Endodermal cell (in vitro differentiated cells): ENCODE measurements at regions not wholly inside any gene's neighbourhood (a gene's known extent, or its start where the extent isn't known, plus 50 kb on each side); places are given as distances from the start of the nearest gene placed in this dataset.
"Not testable (repeated sequence)": the region's sequence is repeated elsewhere in the genome, so short reads cannot be mapped to it uniquely, and the experiment has no call there.

Source experiments
- DNase-seq: peaks from one replicate; pipeline ENCODE4 v3.0.0-alpha.2; 2017
- H3K27ac ChIP-seq: 2 replicates; pipeline ENCODE4 v1.5.1; 2013; ENCODE audit warnings: mild to moderate bottlenecking, low read depth, low read length, moderate library complexity
- H3K27me3 ChIP-seq: 2 replicates; pipeline ENCODE4 v1.6.1; 2013; ENCODE audit warnings: mild to moderate bottlenecking, low read length, moderate library complexity; ENCODE audit not compliant: insufficient read depth, control insufficient read depth, poor library complexity, severe bottlenecking
- H3K36me3 ChIP-seq: 2 replicates; pipeline ENCODE4 v1.7.0; 2013; ENCODE audit warnings: mild to moderate bottlenecking, low read length, moderate library complexity; ENCODE audit not compliant: control insufficient read depth, insufficient read depth
- H3K4me1 ChIP-seq: one replicate; pipeline ENCODE4 v1.7.0; 2013; ENCODE audit warnings: low read length; ENCODE audit not compliant: control insufficient read depth, insufficient read depth
- H3K4me3 ChIP-seq: 2 replicates; pipeline ENCODE4 v1.5.1; 2013; ENCODE audit warnings: mild to moderate bottlenecking, low read length, moderate library complexity
- H3K9ac ChIP-seq: 2 replicates; pipeline ENCODE4 v1.6.1; 2013; ENCODE audit warnings: mild to moderate bottlenecking, low read length, moderate library complexity; ENCODE audit not compliant: poor library complexity, severe bottlenecking; ENCODE audit errors: extremely low read depth
- H3K9me3 ChIP-seq: 2 replicates; pipeline ENCODE4 v1.6.1; 2013; ENCODE audit warnings: mild to moderate bottlenecking, low read length, moderate library complexity; ENCODE audit not compliant: control insufficient read depth
- H3K27ac Mint-ChIP-seq: 2 replicates; pipeline ENCODE4 v1.8.0; 2020; ENCODE audit warnings: mixed read lengths
- H3K27me3 Mint-ChIP-seq: 2 replicates; pipeline ENCODE4 v1.8.0; 2021; ENCODE audit warnings: mild to moderate bottlenecking, mixed read lengths; ENCODE audit not compliant: insufficient read depth
- H3K36me3 Mint-ChIP-seq: 2 replicates; pipeline ENCODE4 v1.8.0; 2020; ENCODE audit warnings: low read depth, mixed read lengths
- H3K4me1 Mint-ChIP-seq: 2 replicates; pipeline ENCODE4 v1.8.0; 2020; ENCODE audit warnings: mixed read lengths
- H3K4me3 Mint-ChIP-seq: 2 replicates; pipeline ENCODE4 v1.8.0; 2020; ENCODE audit warnings: mild to moderate bottlenecking, moderate library complexity, mixed read lengths
- H3K9me3 Mint-ChIP-seq: 2 replicates; pipeline ENCODE4 v1.8.0; 2020; ENCODE audit warnings: mild to moderate bottlenecking, mixed read lengths
- CTCF ChIP-seq: fragments of 200-600 bp; sonication (generic); conservative IDR thresholded peaks from 2 replicates; pipeline ENCODE4 v1.5.0; 2021; ENCODE audit warnings: antibody characterized with exemption, mild to moderate bottlenecking
- WGBS, 2 experiments: methylation state at CpG; one replicate each; pipeline versions ENCODE4 v1.1.5 to v1.1.7; 2013; ENCODE audit warnings: missing lambda C conversion rate in 2 of 2, mixed read lengths in 1 of 2; ENCODE audit not compliant: insufficient coverage in 1 of 2, insufficient read length in 1 of 2; 5-methylcytosine and 5-hydroxymethylcytosine counted together

GRCh38 chr15:98103570-98103969 is 143.1 kb downstream of the ARRDC4 start:
- 92 to 94% methylated on average over 4 to 6 of the region's 6 CpGs for WGBS, 2 experiments
- H3K4me3 ChIP-seq: no peak overlapping the region
- H3K27me3 ChIP-seq: no peaks in the 10 kb centered on the region
- Mint-ChIP-seq H3K4me1 (no peaks in the 10 kb centered on the region), H3K27me3 (peaks cover 1% of the 10 kb centered on the region), H3K4me3 (no peak overlapping the region), H3K36me3 (no peaks in the 10 kb centered on the region), H3K9me3 (peaks cover 3% of the 10 kb centered on the region), H3K27ac (no peak overlapping the region)
- H3K27ac ChIP-seq: no peak overlapping the region
- H3K4me1 ChIP-seq: no peaks in the 10 kb centered on the region
- H3K9me3 ChIP-seq: no peaks in the 10 kb centered on the region
- no peak for TF ChIP-seq CTCF
- H3K36me3 ChIP-seq: no peaks in the 10 kb centered on the region
- DNase-seq: peak; percentile 9
- no peak overlapping the region for H3K9ac ChIP-seq

- not testable (repeated sequence) for H3K27me3 ChIP-seq, H3K36me3 Mint-ChIP-seq, H3K9ac ChIP-seq, H3K27ac ChIP-seq, H3K9me3 ChIP-seq, H3K4me1 Mint-ChIP-seq, H3K4me3 ChIP-seq, H3K36me3 ChIP-seq, H3K27ac Mint-ChIP-seq, H3K4me3 Mint-ChIP-seq, H3K4me1 ChIP-seq, H3K9me3 Mint-ChIP-seq, H3K27me3 Mint-ChIP-seq
- 91 to 97% methylated on average over 27 to 53 of the region's 53 CpGs for WGBS, 2 experiments
- DNase-seq: peak; percentile 29
Observed at GRCh38 chr15:98104386-98105151, 144.1 kb downstream of the ARRDC4 start.

- not testable (repeated sequence) for H3K4me1 Mint-ChIP-seq, H3K36me3 ChIP-seq, H3K4me3 Mint-ChIP-seq
Observed at GRCh38 chr15:98106615-98107194, 146.2 kb downstream of the ARRDC4 start.

GRCh38 chr15:98111806-98112205 is 151.3 kb downstream of the ARRDC4 start:
- H3K27ac Mint-ChIP-seq: no peak overlapping the region
- H3K36me3 Mint-ChIP-seq: no peaks in the 10 kb centered on the region
- no peak overlapping the region for H3K4me3 Mint-ChIP-seq
- no peaks in the 10 kb centered on the region for H3K9me3 ChIP-seq
- TF ChIP-seq CTCF: no peak
- H3K4me1 ChIP-seq: no peaks in the 10 kb centered on the region
- H3K27me3 Mint-ChIP-seq: peaks cover 5% of the 10 kb centered on the region
- H3K27ac ChIP-seq: no peak overlapping the region
- H3K36me3 ChIP-seq: no peaks in the 10 kb centered on the region
- H3K9ac ChIP-seq: no peak overlapping the region
- no peak for DNase-seq
- peaks cover 2% of the 10 kb centered on the region for H3K9me3 Mint-ChIP-seq
- no peaks in the 10 kb centered on the region for H3K27me3 ChIP-seq
- no peaks in the 10 kb centered on the region for H3K4me1 Mint-ChIP-seq
- H3K4me3 ChIP-seq: no peak overlapping the region
- WGBS, 2 experiments: 86 to 89% methylated on average over 3 of the region's 3 CpGs

More at GRCh38 chr15:98106615-98107194, 146.2 kb downstream of the ARRDC4 start:
- H3K27ac Mint-ChIP-seq, H3K27ac ChIP-seq, H3K27me3 ChIP-seq, H3K9me3 ChIP-seq, H3K27me3 Mint-ChIP-seq, H3K4me3 ChIP-seq, H3K9me3 Mint-ChIP-seq, H3K9ac ChIP-seq, H3K4me1 ChIP-seq, H3K36me3 Mint-ChIP-seq: not testable (repeated sequence)
- peak; percentile 11 for DNase-seq
- WGBS, 2 experiments: 91 to 100% methylated on average over 3 to 6 of the region's 10 CpGs
